Mesenchymal stem cell (in vitro differentiated cells and primary cell): ENCODE measurements at regions not wholly inside any gene's neighbourhood (a gene's known extent, or its start where the extent isn't known, plus 50 kb on each side); places are given as distances from the start of the nearest gene placed in this dataset.

Source experiments
- DNase-seq: peaks from one replicate; pipeline ENCODE4 v3.0.0-alpha.2; 2013
- H2AFZ ChIP-seq: one replicate; pipeline ENCODE4 v1.6.1; 2013; ENCODE audit warnings: low read depth, mild to moderate bottlenecking, control low read depth, inconsistent platforms, low read length, moderate library complexity
- H2AK5ac ChIP-seq: 2 replicates; pipeline ENCODE4 v1.6.1; 2013; ENCODE audit warnings: low read length, moderate library complexity, mild to moderate bottlenecking, inconsistent platforms; ENCODE audit not compliant: severe bottlenecking
- H2BK120ac ChIP-seq: one replicate; pipeline ENCODE4 v1.6.1; 2013; ENCODE audit warnings: low read depth, mild to moderate bottlenecking, inconsistent platforms, low read length, moderate library complexity
- H2BK12ac ChIP-seq, 2 experiments: one replicate each; pipeline ENCODE4 v1.6.1; 2013; ENCODE audit warnings: inconsistent platforms in 2 of 2, low read length in 2 of 2, mild to moderate bottlenecking in 2 of 2, moderate library complexity in 2 of 2, control low read depth in 1 of 2
- H2BK15ac ChIP-seq: one replicate; pipeline ENCODE4 v1.6.1; 2013; ENCODE audit warnings: mild to moderate bottlenecking, low read depth, inconsistent platforms; ENCODE audit not compliant: poor library complexity, severe bottlenecking
- H2BK5ac ChIP-seq: 2 replicates; pipeline ENCODE4 v1.6.1; 2013; ENCODE audit warnings: low read depth, mild to moderate bottlenecking, low read length, control low read depth, inconsistent platforms; ENCODE audit not compliant: poor library complexity, severe bottlenecking
- H3K14ac ChIP-seq, 2 experiments: one replicate each; pipeline ENCODE4 v1.6.1; 2013; ENCODE audit warnings: inconsistent platforms in 2 of 2, low read length in 2 of 2, control low read depth in 1 of 2, mild to moderate bottlenecking in 1 of 2, moderate library complexity in 1 of 2
- H3K18ac ChIP-seq, 2 experiments: one replicate each; pipeline ENCODE4 v1.6.1; 2013; ENCODE audit warnings: inconsistent platforms in 2 of 2, low read length in 2 of 2, control low read depth in 1 of 2, low read depth in 1 of 2, mild to moderate bottlenecking in 1 of 2
- H3K23ac ChIP-seq, 2 experiments: one replicate each; pipeline ENCODE4 v1.6.1; 2013; ENCODE audit warnings: inconsistent platforms in 2 of 2, low read length in 2 of 2, mild to moderate bottlenecking in 2 of 2, moderate library complexity in 2 of 2, control low read depth in 1 of 2
- H3K27ac ChIP-seq: 2 replicates; pipeline ENCODE4 v1.5.1; 2013; ENCODE audit warnings: mild to moderate bottlenecking, moderate library complexity, low read length, control low read depth, inconsistent platforms; ENCODE audit not compliant: poor library complexity, severe bottlenecking
- H3K27me3 ChIP-seq, 2 experiments: 2 replicates each; pipeline versions ENCODE4 v1.6.1 to v1.7.0; 2013; ENCODE audit warnings: low read length in 2 of 2, mild to moderate bottlenecking in 2 of 2, moderate library complexity in 2 of 2, control low read depth in 1 of 2, inconsistent platforms in 1 of 2; ENCODE audit not compliant: control insufficient read depth in 1 of 2, insufficient read depth in 1 of 2
- H3K36me3 ChIP-seq, 2 experiments: 2 replicates each; pipeline versions ENCODE4 v1.6.1 to v1.7.0; 2013; ENCODE audit warnings: low read length in 2 of 2, control low read depth in 1 of 2, inconsistent platforms in 1 of 2, low read depth in 1 of 2, mild to moderate bottlenecking in 1 of 2; ENCODE audit not compliant: insufficient read depth in 2 of 2, control insufficient read depth in 1 of 2
- H3K4ac ChIP-seq, 2 experiments: one replicate each; pipeline ENCODE4 v1.6.1; 2013; ENCODE audit warnings: inconsistent platforms in 2 of 2, low read length in 2 of 2, mild to moderate bottlenecking in 2 of 2, moderate library complexity in 2 of 2, control low read depth in 1 of 2, low read depth in 1 of 2
- H3K4me1 ChIP-seq: 2 replicates; pipeline ENCODE4 v1.6.1; 2013; ENCODE audit warnings: low read depth, low read length, control low read depth; ENCODE audit not compliant: control insufficient read depth, insufficient read depth
- H3K4me2 ChIP-seq: 2 replicates; pipeline ENCODE4 v1.6.1; 2013; ENCODE audit warnings: low read length, mild to moderate bottlenecking, inconsistent platforms; ENCODE audit not compliant: poor library complexity, severe bottlenecking
- H3K4me3 ChIP-seq, 2 experiments: 2 replicates each; pipeline versions ENCODE4 v1.5.1 to v1.7.0; 2013; ENCODE audit warnings: low read length in 2 of 2, mild to moderate bottlenecking in 2 of 2, control low read depth in 1 of 2, low read depth in 1 of 2; ENCODE audit not compliant: insufficient read depth in 1 of 2
- H3K79me1 ChIP-seq: replicated peaks from 2 replicates; pipeline ENCODE4 v1.6.1; 2013; ENCODE audit warnings: mild to moderate bottlenecking, control low read depth, low read length, inconsistent platforms; ENCODE audit not compliant: poor library complexity, severe bottlenecking
- H3K9ac ChIP-seq: 2 replicates; pipeline ENCODE4 v1.7.0; 2013; ENCODE audit warnings: mild to moderate bottlenecking, low read length, moderate library complexity
- H3K9me3 ChIP-seq: 2 replicates; pipeline ENCODE4 v1.7.0; 2013; ENCODE audit warnings: mild to moderate bottlenecking, low read length; ENCODE audit not compliant: control insufficient read depth
- H4K8ac ChIP-seq: one replicate; pipeline ENCODE4 v1.6.1; 2013; ENCODE audit warnings: inconsistent platforms, mild to moderate bottlenecking, low read length, moderate library complexity
- H4K91ac ChIP-seq: one replicate; pipeline ENCODE4 v1.6.1; 2013; ENCODE audit warnings: mild to moderate bottlenecking, low read length, inconsistent platforms
- WGBS: methylation state at CpG from one replicate; pipeline ENCODE4 v1.1.7; 2013; ENCODE audit warnings: mixed read lengths; 5-methylcytosine and 5-hydroxymethylcytosine counted together

DNA sequence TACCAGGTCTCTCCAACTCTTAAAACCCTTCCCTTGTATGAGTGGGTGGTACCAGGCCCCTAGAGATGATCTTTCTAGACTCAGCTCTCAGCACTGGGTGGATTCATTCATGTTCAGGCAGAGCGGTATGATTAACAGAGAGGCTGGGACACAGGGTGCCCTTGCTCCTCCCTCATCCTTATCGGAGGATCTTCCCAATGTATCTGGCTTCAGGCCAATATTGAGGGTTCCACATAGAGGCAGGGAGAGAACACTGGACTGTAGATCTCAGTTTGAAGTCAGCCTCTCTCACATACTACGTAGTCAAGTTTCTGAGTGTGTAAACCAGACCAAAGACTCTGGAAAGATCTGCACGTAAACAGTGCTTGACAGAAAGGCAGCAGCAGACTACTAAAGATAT is 366.2 kb downstream of the DHX35 start:
- no peak overlapping the region for H2BK15ac ChIP-seq
- no peak overlapping the region for H2BK120ac ChIP-seq
- no peak overlapping the region for H3K4me3 ChIP-seq
- H3K23ac ChIP-seq = no peak overlapping the region
- no peak overlapping the region for H3K4me2 ChIP-seq
- H3K14ac ChIP-seq = no peak overlapping the region
- no peaks in the 10 kb centered on the region for H3K9me3 ChIP-seq
- no peak overlapping the region for H4K91ac ChIP-seq
- H2AFZ ChIP-seq = no peak overlapping the region
- H3K79me1 ChIP-seq = no peaks in the 10 kb centered on the region
- H3K4ac ChIP-seq = no peak overlapping the region
- H3K36me3 ChIP-seq = no peaks in the 10 kb centered on the region
- no peak for DNase-seq
- WGBS = 17% methylated on average over 3 of the region's 4 CpGs
- H3K4me1 ChIP-seq = no peaks in the 10 kb centered on the region
- no peak overlapping the region for H3K27ac ChIP-seq
- no peak overlapping the region for H2AK5ac ChIP-seq
- H2BK12ac ChIP-seq = no peak overlapping the region
- no peak overlapping the region for H3K18ac ChIP-seq
- H2BK5ac ChIP-seq = no peak overlapping the region
- no peak overlapping the region for H3K9ac ChIP-seq
- H4K8ac ChIP-seq = no peak overlapping the region
- H3K27me3 ChIP-seq = peaks cover 0 to 3% of the 10 kb centered on the region in 2 experiments

DNA sequence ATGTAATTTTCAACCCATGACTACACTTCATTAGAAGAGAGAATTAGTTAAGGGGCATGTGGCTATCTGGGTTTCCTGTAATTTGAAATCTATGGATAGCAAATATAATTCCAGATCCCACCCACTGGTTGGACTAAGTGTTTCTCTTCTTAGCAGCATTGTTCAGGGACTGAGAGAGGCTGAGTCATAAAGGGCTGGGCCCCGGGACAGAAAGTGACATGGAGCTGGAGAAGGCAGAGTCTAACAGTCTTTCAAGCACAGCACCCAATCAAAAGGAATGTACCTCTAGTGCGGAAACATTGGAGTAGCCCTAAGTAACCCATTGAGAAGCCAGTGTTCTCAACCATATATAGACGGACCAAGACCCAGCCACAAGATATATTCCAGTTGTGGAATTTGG is 363.9 kb downstream of the DHX35 start:
- H3K9ac ChIP-seq = no peak overlapping the region
- no peaks in the 10 kb centered on the region for H3K36me3 ChIP-seq
- no peak overlapping the region for H2AK5ac ChIP-seq
- H3K27ac ChIP-seq = no peak overlapping the region
- H3K14ac ChIP-seq = no peak overlapping the region
- peaks cover 0 to 3% of the 10 kb centered on the region in 2 experiments for H3K27me3 ChIP-seq
- H3K18ac ChIP-seq = no peak overlapping the region
- no peak overlapping the region for H4K91ac ChIP-seq
- no peaks in the 10 kb centered on the region for H3K79me1 ChIP-seq
- H4K8ac ChIP-seq = no peak overlapping the region
- H3K4ac ChIP-seq = no peak overlapping the region
- H2BK120ac ChIP-seq = no peak overlapping the region
- H2BK5ac ChIP-seq = no peak overlapping the region
- WGBS = 79% methylated on average over 2 of the region's 3 CpGs
- no peak overlapping the region for H3K23ac ChIP-seq
- H2AFZ ChIP-seq = no peak overlapping the region
- no peak for DNase-seq
- H3K4me1 ChIP-seq = no peaks in the 10 kb centered on the region
- no peaks in the 10 kb centered on the region for H3K9me3 ChIP-seq
- H2BK12ac ChIP-seq = no peak overlapping the region
- H2BK15ac ChIP-seq = no peak overlapping the region
- H3K4me2 ChIP-seq = no peak overlapping the region
- H3K4me3 ChIP-seq = no peak overlapping the region

DNA sequence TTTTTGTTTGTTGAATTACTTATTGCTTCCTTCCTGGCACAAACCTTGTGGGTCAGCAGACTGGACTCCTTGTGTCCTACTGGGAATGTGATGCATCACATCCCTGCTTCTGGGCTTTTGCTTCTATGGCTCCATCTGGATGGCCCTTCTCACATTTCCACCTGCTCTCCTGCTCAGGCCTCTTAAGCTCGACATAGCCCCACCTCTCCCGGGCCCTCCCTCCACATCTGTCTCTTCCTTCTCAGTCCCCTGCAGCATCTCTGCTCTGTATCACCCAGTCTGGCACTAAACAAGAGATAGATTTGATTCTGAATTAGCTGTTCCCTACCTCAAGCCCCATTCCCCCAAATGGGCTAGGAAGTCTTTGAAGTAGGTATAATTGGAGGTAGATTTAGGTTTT is 356.8 kb downstream of the DHX35 start:
- no peaks in the 10 kb centered on the region for H3K79me1 ChIP-seq
- H2BK120ac ChIP-seq = no peak overlapping the region
- no peak overlapping the region for H4K91ac ChIP-seq
- no peak overlapping the region for H3K27ac ChIP-seq
- H3K4me2 ChIP-seq = no peak overlapping the region
- H3K4ac ChIP-seq = no peak overlapping the region
- H3K9me3 ChIP-seq = no peaks in the 10 kb centered on the region
- no peak overlapping the region for H3K4me3 ChIP-seq
- H3K4me1 ChIP-seq = no peaks in the 10 kb centered on the region
- H2AFZ ChIP-seq = no peak overlapping the region
- H3K9ac ChIP-seq = no peak overlapping the region
- no peak overlapping the region for H3K14ac ChIP-seq
- H3K27me3 ChIP-seq = peaks cover 0 to 22% of the 10 kb centered on the region in 2 experiments
- no peak overlapping the region for H2BK12ac ChIP-seq
- H2BK5ac ChIP-seq = no peak overlapping the region
- no peak overlapping the region for H3K23ac ChIP-seq
- H4K8ac ChIP-seq = no peak overlapping the region
- no peak overlapping the region for H3K18ac ChIP-seq
- H3K36me3 ChIP-seq = no peaks in the 10 kb centered on the region
- no peak for DNase-seq
- H2BK15ac ChIP-seq = no peak overlapping the region
- 45% methylated on average over 2 of the region's 2 CpGs for WGBS
- H2AK5ac ChIP-seq = no peak overlapping the region

DNA sequence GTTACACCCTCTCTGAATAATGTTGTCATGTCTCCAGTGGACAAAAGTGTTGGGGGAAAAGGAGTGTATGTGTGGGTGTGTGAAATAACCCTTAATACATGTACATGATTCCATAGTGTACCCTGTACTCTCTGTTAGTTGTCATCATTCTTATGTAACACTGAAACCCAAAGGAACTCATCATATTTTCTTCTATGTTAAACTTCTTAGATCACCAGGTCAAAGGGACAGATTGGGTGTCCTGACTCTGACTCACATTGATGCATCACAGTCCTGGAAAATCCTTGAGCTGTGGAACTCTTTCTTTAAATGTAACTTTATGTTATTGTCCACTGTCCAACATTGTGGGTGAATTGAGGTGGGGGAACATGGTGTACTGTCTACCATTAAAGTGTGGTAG is 350.5 kb downstream of the DHX35 start:
- Histone ChIP-seq H2AFZ (no peak overlapping the region), H2AK5ac (no peak overlapping the region), H2BK15ac (no peak overlapping the region), H2BK12ac (no peak overlapping the region), H4K91ac (no peak overlapping the region), H3K9me3 (peaks cover 7% of the 10 kb centered on the region), H3K4me2 (no peak overlapping the region), H3K4me1 (no peaks in the 10 kb centered on the region), H3K9ac (no peak overlapping the region), H3K36me3 (no peaks in the 10 kb centered on the region), H2BK120ac (no peak overlapping the region), H3K27ac (no peak overlapping the region), H3K4me3 (no peak overlapping the region), H3K23ac (no peak overlapping the region), H2BK5ac (no peak overlapping the region), H3K79me1 (no peaks in the 10 kb centered on the region), H3K4ac (no peak overlapping the region), H4K8ac (no peak overlapping the region), H3K18ac (no peak overlapping the region), H3K27me3 (peaks cover 0 to 27% of the 10 kb centered on the region in 2 experiments), H3K14ac (no peak overlapping the region)
- DNase-seq = no peak
